HG03439 (cell line): ENCODE measurements at regions not wholly inside any gene's neighbourhood (a gene's known extent, or its start where the extent isn't known, plus 50 kb on each side); places are given as distances from the start of the nearest gene placed in this dataset.
"Not testable (repeated sequence)": the region's sequence is repeated elsewhere in the genome, so short reads cannot be mapped to it uniquely, and the experiment has no call there.

ENCODE experiments used
- ATAC-seq: cut with Tn5 transposase; IDR thresholded peaks from one replicate; pipeline ENCODE4 v1.9.1; 2021; ENCODE audit warnings: mild to moderate bottlenecking, moderate library complexity; ENCODE audit not compliant: unreplicated experiment

GRCh38 chr6:22132656-22133055 is 164.2 kb downstream of the PRL start:
- no peak for ATAC-seq

DNA sequence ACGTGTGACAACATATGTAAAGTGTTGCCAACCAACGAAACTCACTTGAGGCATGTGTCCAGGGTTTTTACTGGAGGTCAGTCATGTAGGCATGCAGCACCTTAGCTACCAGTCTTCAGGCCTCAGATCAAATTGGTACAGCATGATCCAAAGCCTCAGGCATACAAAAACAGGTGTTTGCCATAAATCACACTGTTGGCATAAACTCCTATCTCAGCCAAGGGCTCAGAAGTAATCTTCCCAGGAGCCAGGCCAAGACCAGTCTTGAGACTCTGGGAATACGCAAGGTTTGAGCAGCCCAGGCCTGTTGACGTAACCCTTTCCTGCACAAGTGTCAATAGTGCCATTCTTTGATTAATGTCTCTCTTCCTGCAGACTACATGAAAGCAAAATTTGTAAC is 163.5 kb downstream of the PRL start:
- ATAC-seq: no peak

- ATAC-seq: no peak
Observed at GRCh38 chr6:22134308-22134707, 162.5 kb downstream of the PRL start.

DNA sequence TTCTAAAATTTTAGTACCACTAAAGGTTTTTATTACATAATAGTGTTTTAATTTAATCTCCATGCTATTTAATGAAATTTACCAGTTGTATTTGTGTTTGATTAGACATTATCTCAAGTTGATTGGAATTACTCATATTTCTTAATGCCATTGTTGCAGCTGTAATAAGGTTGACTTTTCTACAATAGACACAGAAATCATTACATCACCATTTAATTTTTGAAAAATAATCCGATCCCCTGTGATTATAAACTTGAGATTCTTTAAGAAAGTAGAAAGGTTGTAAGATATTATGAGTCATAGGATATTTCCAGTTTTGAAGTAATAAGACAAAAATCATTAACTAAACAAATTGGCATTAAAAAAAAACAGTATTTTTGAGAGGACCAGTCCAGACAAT is 161.4 kb downstream of the PRL start:
- ATAC-seq: no peak

GRCh38 chr6:22140736-22141135 is 156.1 kb downstream of the PRL start:
- not testable (repeated sequence) for ATAC-seq

DNA sequence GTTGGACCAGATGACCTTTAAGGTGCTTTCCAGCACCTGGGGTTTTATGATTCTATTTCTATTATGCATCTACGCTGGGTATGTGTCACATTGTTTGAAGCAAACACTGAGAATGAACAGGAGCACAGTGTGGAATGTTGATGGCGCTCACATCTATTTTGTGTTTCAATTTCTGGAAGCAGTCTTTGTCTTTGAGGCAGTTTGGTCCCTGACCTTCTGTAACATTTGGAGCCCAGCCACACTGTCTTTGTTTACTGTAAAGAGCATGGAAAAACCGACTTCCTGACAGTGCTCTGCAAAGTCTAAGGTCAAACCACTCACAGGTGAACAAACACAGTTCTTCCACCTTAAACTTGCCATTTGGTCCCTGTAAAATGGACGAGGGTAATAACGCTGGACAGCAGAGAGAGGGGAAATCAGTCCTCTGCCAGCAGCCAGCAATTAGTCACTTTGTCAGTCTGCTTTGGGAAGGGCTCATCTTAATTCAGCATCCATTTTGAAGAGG is 155.5 kb downstream of the PRL start:
- ATAC-seq: no peak

DNA sequence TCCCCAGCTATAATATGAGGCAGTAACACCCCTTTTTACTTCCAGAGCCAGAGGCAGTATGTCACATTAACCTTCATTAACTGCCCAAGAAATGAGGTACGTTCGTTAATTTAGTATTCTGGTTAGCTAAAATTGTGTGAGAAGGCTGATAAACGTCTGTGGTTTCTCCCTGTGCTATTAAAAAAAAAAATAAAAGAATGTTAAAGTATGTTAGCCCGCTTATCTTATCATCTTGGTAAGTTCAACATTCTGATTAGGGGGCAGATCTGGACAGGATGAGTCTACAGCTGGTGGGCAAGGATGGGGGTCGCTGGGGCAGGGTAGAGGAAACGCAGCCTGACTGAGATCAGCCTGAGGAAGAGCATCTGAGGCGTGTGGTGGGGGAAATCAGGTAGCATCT is 154.0 kb downstream of the PRL start:
- ATAC-seq: no peak

DNA sequence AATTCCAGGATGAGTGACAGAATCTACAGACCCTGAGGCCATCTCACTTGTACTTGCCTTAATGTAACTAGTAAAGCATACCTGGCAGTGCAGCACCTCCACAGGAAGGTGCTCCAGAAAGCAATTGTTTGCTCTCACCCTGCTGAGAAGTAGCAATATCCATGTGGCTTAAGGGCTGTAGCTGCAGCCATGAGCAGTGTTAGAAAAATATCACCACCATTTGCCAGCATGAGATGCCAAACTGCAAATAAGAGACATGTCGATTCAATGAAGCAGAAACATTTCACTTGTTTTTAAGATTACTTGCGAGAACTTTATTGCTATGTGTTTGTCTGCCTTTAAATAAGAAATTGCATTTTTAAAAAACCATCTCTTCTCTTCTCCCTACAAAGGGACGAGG is 151.5 kb downstream of the PRL start:
- ATAC-seq: no peak

GRCh38 chr6:22145823-22146677 is 150.8 kb downstream of the PRL start:
- ATAC-seq: no peak

DNA sequence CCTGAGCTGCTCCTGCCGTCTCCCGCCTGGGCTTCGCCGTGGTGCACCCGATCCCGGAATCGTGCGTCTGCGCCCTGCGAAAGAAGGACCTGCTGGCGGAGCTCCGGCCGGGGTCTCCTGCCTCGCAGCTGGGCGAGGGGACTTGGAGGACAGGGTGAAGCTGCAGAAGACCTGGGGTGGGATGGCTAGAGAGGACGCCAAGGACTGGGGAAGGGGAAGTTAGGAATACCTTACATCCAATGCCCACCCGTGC is 150.2 kb downstream of the PRL start:
- ATAC-seq: no peak

- no peak for ATAC-seq
Observed at GRCh38 chr6:22146931-22147701, 149.7 kb downstream of the PRL start.

- ATAC-seq: no peak
Observed at GRCh38 chr6:22147921-22148776, 148.7 kb downstream of the PRL start.

DNA sequence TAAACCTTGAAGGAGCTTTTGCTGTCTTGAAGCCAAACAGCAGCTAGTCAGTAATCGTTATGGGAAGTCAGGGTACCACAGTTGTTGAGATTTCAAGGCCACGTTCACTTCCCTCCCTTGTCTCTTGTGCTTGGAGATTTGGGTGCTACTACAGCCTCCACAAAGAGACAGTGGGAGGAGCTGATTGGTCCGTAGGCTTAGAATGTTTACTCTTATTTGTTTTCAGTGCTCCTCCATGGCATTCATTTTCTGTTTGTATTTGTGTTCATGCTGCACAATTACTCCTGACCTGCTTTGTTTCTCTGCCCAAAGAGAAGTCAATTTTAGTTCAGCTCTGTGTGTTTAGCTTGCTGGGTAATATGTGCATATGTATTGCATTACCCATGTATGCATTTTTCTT is 147.7 kb downstream of the PRL start:
- ATAC-seq: no peak

GRCh38 chr6:22149501-22150367 is 147.1 kb downstream of the PRL start:
- ATAC-seq: no peak

DNA sequence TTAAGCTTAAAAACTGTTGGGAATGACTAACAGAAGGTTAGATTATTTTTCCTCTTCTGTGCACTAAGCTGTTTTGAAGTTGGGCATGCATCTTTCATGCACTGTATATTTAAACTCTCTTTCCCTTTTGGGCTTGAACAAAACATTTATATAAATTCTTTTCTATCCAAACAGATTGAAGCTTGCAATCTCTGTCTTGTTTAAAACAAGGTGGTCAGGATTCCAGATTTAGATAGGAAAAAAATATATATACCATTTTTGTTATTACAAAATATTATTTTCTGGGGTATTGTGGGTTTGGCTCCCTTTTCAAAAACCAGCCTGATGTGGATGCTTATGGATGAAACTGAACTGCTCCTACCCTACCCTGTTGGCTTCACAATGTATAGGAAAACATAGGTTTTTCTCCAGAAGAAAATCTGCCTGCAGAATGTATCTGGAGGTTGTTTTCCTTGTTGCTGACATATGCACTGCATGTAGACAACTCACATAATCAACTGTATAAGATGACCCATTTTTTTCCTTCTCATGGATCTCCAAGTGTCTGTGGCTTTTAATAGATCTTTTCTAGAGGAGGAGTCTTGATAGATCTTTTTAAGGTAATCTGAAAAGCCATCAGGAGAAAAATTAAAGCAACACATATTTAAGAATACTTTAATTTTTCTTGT is 146.3 kb downstream of the PRL start:
- no peak for ATAC-seq

GRCh38 chr6:22151892-22152291 is 144.9 kb downstream of the PRL start:
- ATAC-seq: no peak

GRCh38 chr6:22152841-22153240 is 144.0 kb downstream of the PRL start:
- ATAC-seq: no peak

- ATAC-seq: no peak
Observed at GRCh38 chr6:22153384-22154158, 143.3 kb downstream of the PRL start.

DNA sequence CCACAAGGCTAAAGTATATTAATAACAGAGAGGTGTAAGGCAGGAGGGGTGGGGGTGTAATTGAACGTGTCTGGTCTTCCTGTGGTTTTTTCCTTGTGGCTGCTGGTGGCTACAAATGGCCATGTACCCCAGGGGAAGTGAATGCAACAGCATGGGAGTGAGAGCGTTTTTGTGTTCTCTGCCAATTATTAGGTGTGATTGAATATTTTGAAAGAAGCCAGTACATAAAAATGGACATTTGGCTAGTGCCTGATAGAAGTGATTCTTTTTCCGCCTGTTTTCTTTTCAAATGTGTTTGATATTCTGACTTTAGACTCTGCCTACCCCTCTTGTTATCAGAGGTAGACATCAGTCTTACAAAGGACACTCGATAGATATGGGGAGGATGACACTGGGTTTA is 141.3 kb downstream of the PRL start:
- no peak for ATAC-seq
